Endothelial cell of umbilical vein (primary cell): ENCODE measurements at regions not wholly inside any gene's neighbourhood (a gene's known extent, or its start where the extent isn't known, plus 50 kb on each side); places are given as distances from the start of the nearest gene placed in this dataset.

Source experiments
- BruUV-seq: library from RNA; stranded (reverse); fragments of 400-500 nt; replicated peaks from 2 replicates; lab custom pipeline; 2021; lab: Mats Ljungman, UMichigan
- CTCF ChIA-PET: fragments of 300-600, 350-600 bp; sonication (Branson Sonifier 250); formaldehyde crosslinking; loops from one replicate; lab custom pipeline; 2021; ENCODE audit warnings: antibody characterized with exemption, inconsistent platforms; lab: Charles Lee
- POLR2A ChIA-PET: fragments of 300-600, 350-600 bp; sonication (Branson Sonifier 250); formaldehyde crosslinking; loops from one replicate; lab custom pipeline; 2021; ENCODE audit warnings: antibody characterized with exemption, inconsistent platforms; lab: Charles Lee
- DNase-seq: peaks from one replicate; pipeline ENCODE4 v3.0.0-alpha.2; 2011; ENCODE audit warnings: low read depth, low spot score
- FAIRE-seq: peaks from 2 replicates; lab custom pipeline; 2011; peaks lifted over from hg19 to GRCh38; lab: Jason Lieb, UNC
- H2AFZ ChIP-seq: 2 replicates; pipeline ENCODE4 v1.6.0; 2012; ENCODE audit warnings: low read depth, low read length, control low read depth, inconsistent platforms
- H3K27ac ChIP-seq: 2 replicates; pipeline ENCODE4 v1.5.1; 2011; ENCODE audit warnings: low read depth, mild to moderate bottlenecking, control low read depth, low read length, moderate library complexity; ENCODE audit not compliant: insufficient read depth
- H3K27me3 ChIP-seq, 2 experiments: 2 replicates each; pipeline versions ENCODE4 v1.6.0 to v1.6.1; 2011; ENCODE audit warnings: low read length in 2 of 2, mixed read lengths in 1 of 2; ENCODE audit not compliant: control insufficient read depth in 2 of 2, insufficient read depth in 2 of 2
- H3K36me3 ChIP-seq, 2 experiments: 2 replicates in 1 of 2; 3 replicates in 1 of 2; pipeline ENCODE4 v1.5.1; 2011; ENCODE audit warnings: low read length in 2 of 2, mild to moderate bottlenecking in 1 of 2, moderate library complexity in 1 of 2; ENCODE audit not compliant: control insufficient read depth in 2 of 2, insufficient read depth in 2 of 2; ENCODE audit errors: extremely low read depth in 1 of 2
- H3K4me1 ChIP-seq: 3 replicates; pipeline ENCODE4 v1.5.1; 2011; ENCODE audit warnings: mild to moderate bottlenecking, low read length; ENCODE audit not compliant: control insufficient read depth, insufficient read depth; ENCODE audit errors: extremely low read depth
- H3K4me2 ChIP-seq: 2 replicates; pipeline ENCODE4 v1.6.1; 2011; ENCODE audit warnings: low read length, control low read depth, mixed read lengths; ENCODE audit not compliant: insufficient read depth
- H3K4me3 ChIP-seq, 3 experiments: fragments of 200-600 bp in 1 of 3; sonication (generic), shearing (Covaris generic) in 1 of 3; replicated peaks in 1 of 3; 2 replicates each; pipeline ENCODE4 v1.5.1; 2011 to 2016; ENCODE audit warnings: control low read depth in 3 of 3, low read length in 3 of 3, mild to moderate bottlenecking in 2 of 3, inconsistent platforms in 1 of 3, low read depth in 1 of 3, moderate library complexity in 1 of 3; ENCODE audit not compliant: insufficient read depth in 1 of 3
- H3K79me2 ChIP-seq: 2 replicates; pipeline ENCODE4 v1.6.0; 2012; ENCODE audit warnings: low read length, inconsistent platforms; ENCODE audit not compliant: control insufficient read depth, insufficient read depth
- H3K9ac ChIP-seq: replicated peaks from 2 replicates; pipeline ENCODE3; 2011; ENCODE audit warnings: low read length, control low read depth; ENCODE audit not compliant: insufficient read depth; ENCODE audit errors: extremely low read depth
- H3K9me1 ChIP-seq: replicated peaks from 3 replicates; pipeline ENCODE4 v1.6.0; 2011; ENCODE audit warnings: mild to moderate bottlenecking, low read length; ENCODE audit not compliant: control insufficient read depth, insufficient read depth; ENCODE audit errors: extremely low read depth
- H3K9me3 ChIP-seq: replicated peaks from 2 replicates; pipeline ENCODE4 v1.5.1; 2012; ENCODE audit warnings: low read length, inconsistent platforms; ENCODE audit not compliant: control insufficient read depth, insufficient read depth
- H4K20me1 ChIP-seq: replicated peaks from 2 replicates; pipeline ENCODE3; 2011; ENCODE audit warnings: mild to moderate bottlenecking, low read length; ENCODE audit not compliant: control insufficient read depth, insufficient read depth; ENCODE audit errors: extremely low read depth
- CTCF ChIP-seq, 2 donors: IDR thresholded peaks; 1 replicate in 1 of 2; 2 replicates in 1 of 2; pipeline ENCODE4 v1.5.1; 2011; ENCODE audit warnings: low read length in 2 of 2, mild to moderate bottlenecking in 2 of 2, moderate library complexity in 2 of 2, control low read depth in 1 of 2, inconsistent platforms in 1 of 2, low read depth in 1 of 2; ENCODE audit not compliant: insufficient read depth in 1 of 2; ENCODE audit errors: extremely low read depth in 1 of 2
- EZH2 ChIP-seq: IDR thresholded peaks from 2 replicates; pipeline ENCODE4 v1.6.1; 2012; ENCODE audit warnings: borderline replicate concordance, low read depth, mild to moderate bottlenecking, moderate library complexity, low read length, inconsistent platforms; ENCODE audit not compliant: severe bottlenecking
- FOS ChIP-seq: IDR thresholded peaks from 2 replicates; pipeline ENCODE4 v1.6.1; 2011; ENCODE audit warnings: mild to moderate bottlenecking, low read length, moderate library complexity, borderline replicate concordance; ENCODE audit not compliant: insufficient read depth
- GATA2 ChIP-seq: IDR thresholded peaks from 2 replicates; pipeline ENCODE4 v1.7.0; 2011; ENCODE audit warnings: low read depth, mild to moderate bottlenecking, moderate library complexity, mixed read lengths, low read length; ENCODE audit not compliant: insufficient read length, insufficient read depth
- JUN ChIP-seq: IDR thresholded peaks from 2 replicates; pipeline ENCODE4 v1.6.1; 2011; ENCODE audit warnings: borderline replicate concordance, low read depth; ENCODE audit not compliant: insufficient read length, insufficient read depth
- MYC ChIP-seq: IDR thresholded peaks from one replicate; pipeline ENCODE4 v1.6.1; 2011; ENCODE audit warnings: mild to moderate bottlenecking, low read depth, low read length
- POLR2A ChIP-seq: IDR thresholded peaks from 2 replicates; pipeline ENCODE4 v1.6.1; 2012; ENCODE audit warnings: low read depth, mild to moderate bottlenecking, control low read depth, low read length
- POLR2AphosphoS5 ChIP-seq: IDR thresholded peaks from 2 replicates; pipeline ENCODE4 v1.6.1; 2012; ENCODE audit warnings: low read depth, mild to moderate bottlenecking, control low read depth, low read length, moderate library complexity; ENCODE audit not compliant: insufficient read depth
- dilution Hi-C: fragments of 300-500 bp; cut with MboI; formaldehyde crosslinking; loops from one replicate; pipeline ENCODE4 v1.15.0; 2019; ENCODE audit warnings: low sequenced_read_pairs; ENCODE audit not compliant: extremely low pct_ligation_motif_present
- intact Hi-C: fragments of 100-400 bp; cut with micrococcal nuclease; formaldehyde crosslinking; loops from one replicate; pipeline ENCODE4 v1.10.0; 2022
- TF ChIP-seq, protein P1 (sequence below): IDR thresholded peaks from 2 replicates; pipeline ENCODE4 v1.6.1; 2011; ENCODE audit not compliant: insufficient read depth, insufficient read length

DNA sequence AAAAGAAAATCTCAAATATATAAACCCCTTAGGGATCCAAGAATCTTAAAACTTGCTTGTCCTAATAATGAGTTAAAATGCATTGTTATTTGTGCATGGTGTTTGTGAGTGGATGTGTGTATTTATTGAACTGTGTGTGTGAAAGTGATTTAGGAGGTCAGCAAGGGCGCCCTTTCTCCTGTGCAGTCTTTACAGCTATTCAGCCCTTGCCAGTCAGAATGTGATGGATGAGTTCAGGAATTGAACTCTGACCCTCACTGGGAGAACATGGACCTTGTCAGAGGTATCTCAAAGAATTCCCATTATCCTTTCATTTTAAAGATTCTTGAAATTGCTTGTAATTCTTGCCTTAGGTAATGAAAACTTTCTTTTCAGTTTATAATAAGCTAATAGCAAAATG is 493.0 kb upstream of the ADGRL4 start:
- Histone ChIP-seq H3K36me3 (no peaks in the 10 kb centered on the region), H3K4me3 (no peak overlapping the region), H3K27me3 (no peaks in the 10 kb centered on the region), H4K20me1 (no peaks in the 10 kb centered on the region), H3K27ac (no peak overlapping the region), H3K9me3 (no peaks in the 10 kb centered on the region), H3K9me1 (no peaks in the 10 kb centered on the region), H3K79me2 (no peaks in the 10 kb centered on the region), H3K9ac (no peak overlapping the region), H2AFZ (no peak overlapping the region), H3K4me1 (no peaks in the 10 kb centered on the region), H3K4me2 (no peak overlapping the region)
- POLR2A ChIA-PET: no interaction called here
- CTCF ChIA-PET: interaction anchor here (0.5 to 1.0 kb wide), 2 partner anchors 14 to 1049 kb away, joined by 3 read pairs; no protein-coding TSS in a partner anchor
- FAIRE-seq (no peak), DNase-seq (peak; percentile 26)
- intact Hi-C loops (loop anchor here (10.0 kb wide), 1 partner anchor 235 kb away; no protein-coding TSS in a partner anchor), dilution Hi-C loops (no loop called here)
- no TSS peak for BruUV-seq
- TF ChIP-seq EZH2: no peak
- TF ChIP-seq JUN: no peak
- no peak for TF ChIP-seq GATA2
- TF ChIP-seq, protein P1, sequence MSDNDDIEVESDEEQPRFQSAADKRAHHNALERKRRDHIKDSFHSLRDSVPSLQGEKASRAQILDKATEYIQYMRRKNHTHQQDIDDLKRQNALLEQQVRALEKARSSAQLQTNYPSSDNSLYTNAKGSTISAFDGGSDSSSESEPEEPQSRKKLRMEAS: no peak
- no peak for TF ChIP-seq CTCF (IDR thresholded peaks at IDR 0.05; ENCODE audit: extremely low read depth in 1 of 2, insufficient read depth in 1 of 2, low read depth in 1 of 2, low read length in 2 of 2)
- TF ChIP-seq FOS: no peak
- TF ChIP-seq MYC: no peak
- no peak for TF ChIP-seq POLR2AphosphoS5
- TF ChIP-seq POLR2A: no peak
